ENCODE measurements at regions not wholly inside any gene's neighbourhood (a gene's known extent, or its start where the extent isn't known, plus 50 kb on each side); places are given as distances from the start of the nearest gene placed in this dataset.
A peak's percentile ranks its signal among the peaks of the same experiment; 100 is the strongest.

GRCh38 chr2:37782155-37782673, 110.8 kb upstream of the CDC42EP3 start:
- no peak for DNase-seq (ENCODE audit: low read depth)

GRCh38 chr2:37782721-37783371, 111.4 kb upstream of the CDC42EP3 start:
- DNase-seq (ENCODE audit: low read depth): no peak

GRCh38 chr2:37783545-37783944, 112.1 kb upstream of the CDC42EP3 start:
- no peak for DNase-seq (ENCODE audit: low read depth)

- no peak for DNase-seq (ENCODE audit: low read depth)
Measured at GRCh38 chr2:37784071-37784758, 112.8 kb upstream of the CDC42EP3 start.

GRCh38 chr2:37784759-37785149, 113.3 kb upstream of the CDC42EP3 start:
- DNase-seq (ENCODE audit: low read depth): no peak

GRCh38 chr2:37786191-37786698, 114.8 kb upstream of the CDC42EP3 start:
- no peak for DNase-seq (ENCODE audit: low read depth)

- DNase-seq (ENCODE audit: low read depth): no peak
Measured at GRCh38 chr2:37786854-37787253, 115.4 kb upstream of the CDC42EP3 start.

- no peak for DNase-seq (ENCODE audit: low read depth)
Measured at GRCh38 chr2:37788602-37789209, 117.3 kb upstream of the CDC42EP3 start.

- DNase-seq (ENCODE audit: low read depth): no peak
Measured at GRCh38 chr2:37790019-37790418, 118.6 kb upstream of the CDC42EP3 start.

- no peak for DNase-seq (ENCODE audit: low read depth)
Measured at GRCh38 chr2:37790462-37790861, 119.0 kb upstream of the CDC42EP3 start.

- DNase-seq (ENCODE audit: low read depth): no peak
Measured at GRCh38 chr2:37792366-37792765, 120.9 kb upstream of the CDC42EP3 start.

GRCh38 chr2:37793004-37793403, 121.6 kb upstream of the CDC42EP3 start:
- no peak for DNase-seq (ENCODE audit: low read depth)

GRCh38 chr2:37794717-37795116, 123.3 kb upstream of the CDC42EP3 start:
- DNase-seq (ENCODE audit: low read depth): no peak

- DNase-seq (ENCODE audit: low read depth): no peak
Measured at GRCh38 chr2:37795456-37795855, 124.0 kb upstream of the CDC42EP3 start.

GRCh38 chr2:37795938-37796337, 124.5 kb upstream of the CDC42EP3 start:
- no peak for DNase-seq (ENCODE audit: low read depth)

GRCh38 chr2:37796481-37796880, 125.0 kb upstream of the CDC42EP3 start:
- no peak for DNase-seq (ENCODE audit: low read depth)

- no peak for DNase-seq (ENCODE audit: low read depth)
Measured at GRCh38 chr2:37797081-37797480, 125.6 kb upstream of the CDC42EP3 start.

GRCh38 chr2:37798315-37799005, 126.6 kb upstream of the RMDN2 start:
- DNase-seq (ENCODE audit: low read depth): no peak

GRCh38 chr2:37800176-37800858, 124.8 kb upstream of the RMDN2 start:
- no peak for DNase-seq (ENCODE audit: low read depth)

GRCh38 chr2:37802211-37802752, 122.8 kb upstream of the RMDN2 start:
- DNase-seq (ENCODE audit: low read depth): no peak

GRCh38 chr2:37802899-37803379, 122.1 kb upstream of the RMDN2 start:
- peak; percentile 88 for DNase-seq (ENCODE audit: low read depth)
